GM12891 (cell line): ENCODE measurements at regions not wholly inside any gene's neighbourhood (a gene's known extent, or its start where the extent isn't known, plus 50 kb on each side); places are given as distances from the start of the nearest gene placed in this dataset.

ENCODE experiments used
- PAX5 ChIP-seq: IDR thresholded peaks from 2 replicates; pipeline ENCODE4 v1.6.1; 2011; ENCODE audit warnings: low read length, moderate library complexity, mild to moderate bottlenecking; ENCODE audit not compliant: insufficient read depth, severe bottlenecking
- POLR2A ChIP-seq: IDR thresholded peaks from 2 replicates; pipeline ENCODE4 v1.6.1; 2011; ENCODE audit warnings: low read depth, low read length, control low read depth
- POLR2AphosphoS5 ChIP-seq: IDR thresholded peaks from 2 replicates; pipeline ENCODE4 v1.6.1; 2011; ENCODE audit warnings: low read depth, low read length, control low read depth
- TAF1 ChIP-seq: IDR thresholded peaks from 2 replicates; pipeline ENCODE4 v1.6.1; 2011; ENCODE audit warnings: low read depth, low read length, control low read depth

DNA sequence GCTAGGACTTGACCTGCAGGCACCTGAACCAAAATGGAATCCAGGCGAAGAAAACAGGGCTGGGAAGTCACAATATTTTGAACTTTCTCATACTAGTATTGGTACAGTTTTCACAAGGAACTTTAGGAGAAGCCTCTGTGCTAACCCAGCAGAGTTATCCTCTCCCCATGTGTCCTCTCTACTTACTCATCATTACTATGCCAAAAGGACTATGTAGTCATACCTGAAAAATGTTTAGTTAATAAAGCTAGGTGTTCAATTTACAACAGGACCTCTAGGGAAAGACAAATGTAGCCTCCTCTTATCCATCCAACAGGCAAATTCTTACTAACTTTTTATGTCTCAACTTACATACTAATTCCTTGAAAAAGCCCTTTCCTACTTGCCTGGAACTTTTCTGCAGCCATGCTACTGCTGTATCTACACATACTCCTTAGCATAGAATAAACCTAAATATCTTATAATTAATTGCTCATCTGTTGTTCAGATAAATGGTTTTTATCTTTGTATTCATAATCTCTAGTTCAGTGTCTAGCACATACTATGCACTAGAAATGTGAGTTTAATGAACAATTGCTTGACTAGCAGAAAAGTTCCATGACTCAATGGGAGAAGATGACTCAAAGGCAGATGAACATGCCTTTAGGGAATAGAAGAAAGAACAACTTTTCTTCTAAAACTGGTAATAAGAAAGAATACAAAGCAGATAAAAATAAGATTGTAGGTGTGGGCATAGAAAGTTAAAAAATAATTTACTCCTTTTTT, 215.5 kb upstream of the VEGFC start:
- no peak for TF ChIP-seq POLR2A
- no peak for TF ChIP-seq POLR2AphosphoS5
- TF ChIP-seq TAF1, result no peak
- no peak for TF ChIP-seq PAX5
